ENCODE measurements at regions not wholly inside any gene's neighbourhood (a gene's known extent, or its start where the extent isn't known, plus 50 kb on each side); places are given as distances from the start of the nearest gene placed in this dataset.
"Not testable (repeated sequence)": the region's sequence is repeated elsewhere in the genome, so short reads cannot be mapped to it uniquely, and the experiment has no call there.

DNA sequence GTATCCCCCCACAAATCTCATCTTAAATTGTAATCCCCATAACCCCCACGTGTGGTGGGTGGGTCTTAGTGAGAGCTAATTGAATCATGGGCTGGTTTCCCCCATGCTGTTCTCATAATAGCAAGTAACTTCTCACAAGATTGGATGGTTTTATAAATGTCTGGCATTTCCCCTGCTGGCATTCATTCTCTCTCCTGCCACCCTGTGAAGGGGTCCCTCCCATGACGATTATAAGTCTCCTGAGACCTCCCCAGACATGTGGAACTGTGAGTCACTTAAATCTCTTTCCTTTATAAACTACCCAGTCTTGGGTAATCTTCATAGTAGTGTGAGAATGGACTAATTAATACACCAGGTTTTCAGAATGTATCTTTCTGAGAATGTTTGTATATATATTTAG lies 1159.4 kb downstream of the FAM181B start:
- DNase-seq (ENCODE audit: low read depth) = no peak

DNA sequence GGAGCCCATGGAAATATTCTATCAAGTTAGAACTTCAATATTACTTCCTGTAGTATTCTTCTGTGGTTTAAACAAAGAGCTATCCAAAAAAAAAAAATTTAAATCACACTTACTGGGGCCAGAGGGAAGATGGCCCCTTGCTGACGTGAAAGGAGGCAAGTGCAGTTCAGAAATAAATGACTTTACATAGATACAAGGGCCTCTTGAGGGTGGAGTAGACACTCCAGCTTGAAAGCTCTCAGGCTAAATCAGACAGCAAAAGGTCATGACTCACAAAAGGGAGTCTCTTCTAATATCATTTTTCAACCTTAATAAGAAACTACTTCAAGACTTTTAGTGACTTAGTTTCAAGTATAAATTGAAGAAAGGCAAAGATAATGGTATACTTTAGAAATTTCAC lies 1160.3 kb downstream of the FAM181B start:
- no peak for DNase-seq (ENCODE audit: low read depth)

DNA sequence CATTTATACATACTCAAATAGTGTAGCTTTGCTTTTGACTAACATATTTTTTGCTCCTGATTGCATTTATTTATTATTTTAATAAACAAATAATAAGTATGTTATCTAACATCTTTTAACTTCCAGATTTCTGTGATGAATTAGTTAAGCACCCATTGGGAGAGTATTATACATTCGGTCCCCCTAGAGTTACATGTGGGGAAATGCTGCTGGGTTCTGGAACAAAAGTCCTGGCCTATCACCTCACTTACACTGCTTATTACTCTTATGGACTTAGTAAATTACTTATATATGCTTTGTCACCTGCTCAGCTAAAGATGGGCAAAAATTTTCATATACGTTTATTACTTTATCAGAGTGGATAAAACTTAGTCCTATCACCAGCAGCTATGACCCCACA lies 1163.0 kb downstream of the FAM181B start:
- DNase-seq (ENCODE audit: low read depth) = no peak

DNA sequence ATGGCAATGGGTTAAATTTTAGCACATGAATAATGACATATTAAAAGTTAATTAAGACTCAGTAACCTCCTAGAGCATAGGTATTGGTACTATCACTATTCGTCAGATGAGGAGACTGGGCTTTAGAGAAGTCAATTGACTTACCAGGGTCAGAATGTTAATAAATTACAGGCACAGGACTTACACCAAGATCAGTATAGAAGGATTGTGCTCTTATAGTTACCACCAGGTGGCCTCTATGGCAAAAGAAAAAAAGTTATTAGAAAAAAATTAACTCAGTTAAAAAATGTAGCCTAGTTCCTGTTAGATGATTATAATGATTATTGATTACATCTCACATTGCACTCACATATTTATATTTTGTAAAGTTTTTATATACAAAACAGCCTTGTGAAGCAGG lies 1163.7 kb downstream of the FAM181B start:
- DNase-seq (ENCODE audit: low read depth) = no peak

DNA sequence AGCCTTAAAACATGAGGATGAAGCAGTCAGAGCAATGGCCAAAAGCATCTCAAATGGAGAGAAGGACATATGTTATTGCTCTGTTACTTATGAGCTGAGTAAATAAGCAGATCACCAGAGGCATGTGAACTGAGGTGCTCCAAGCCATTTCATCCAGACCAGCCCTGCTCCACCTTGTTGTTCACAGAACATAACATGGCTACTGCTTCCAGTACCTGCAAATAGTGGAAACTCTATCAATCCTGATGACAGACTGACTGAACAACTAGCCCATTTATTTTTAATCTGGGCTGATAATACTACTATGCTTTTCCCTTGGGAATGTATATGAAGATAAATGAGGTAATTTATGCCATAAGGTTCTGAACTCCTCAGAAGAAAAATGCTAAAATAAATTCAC lies 1164.7 kb downstream of the FAM181B start:
- DNase-seq (ENCODE audit: low read depth) = no peak

GRCh38 chr11:81548123-81548522 lies 1185.5 kb downstream of the FAM181B start:
- DNase-seq (ENCODE audit: low read depth) = no peak

DNA sequence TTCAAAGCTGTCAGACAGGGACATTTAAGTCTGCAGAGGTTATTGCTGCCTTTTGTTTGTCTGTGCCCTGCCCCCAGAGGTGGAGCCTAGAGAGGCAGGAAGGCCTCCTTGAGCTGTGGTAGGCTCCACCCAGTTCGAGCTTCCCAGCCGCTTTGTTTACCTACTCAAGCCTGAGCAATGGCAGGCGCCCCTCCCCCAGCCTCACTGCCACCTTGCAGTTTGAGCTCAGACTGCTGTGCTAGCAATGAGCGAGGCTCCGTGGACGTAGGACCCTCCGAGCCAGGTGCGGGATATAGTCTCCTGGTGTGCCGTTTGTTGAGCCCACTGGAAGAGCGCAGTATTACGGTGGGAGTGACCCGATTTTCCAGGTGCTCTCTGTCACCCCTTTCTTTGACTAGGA lies 1193.9 kb downstream of the FAM181B start:
- not testable (repeated sequence) for DNase-seq (ENCODE audit: low read depth)

GRCh38 chr11:81515566-81515965 lies 1218.1 kb downstream of the FAM181B start:
- DNase-seq (ENCODE audit: low read depth) = no peak

DNA sequence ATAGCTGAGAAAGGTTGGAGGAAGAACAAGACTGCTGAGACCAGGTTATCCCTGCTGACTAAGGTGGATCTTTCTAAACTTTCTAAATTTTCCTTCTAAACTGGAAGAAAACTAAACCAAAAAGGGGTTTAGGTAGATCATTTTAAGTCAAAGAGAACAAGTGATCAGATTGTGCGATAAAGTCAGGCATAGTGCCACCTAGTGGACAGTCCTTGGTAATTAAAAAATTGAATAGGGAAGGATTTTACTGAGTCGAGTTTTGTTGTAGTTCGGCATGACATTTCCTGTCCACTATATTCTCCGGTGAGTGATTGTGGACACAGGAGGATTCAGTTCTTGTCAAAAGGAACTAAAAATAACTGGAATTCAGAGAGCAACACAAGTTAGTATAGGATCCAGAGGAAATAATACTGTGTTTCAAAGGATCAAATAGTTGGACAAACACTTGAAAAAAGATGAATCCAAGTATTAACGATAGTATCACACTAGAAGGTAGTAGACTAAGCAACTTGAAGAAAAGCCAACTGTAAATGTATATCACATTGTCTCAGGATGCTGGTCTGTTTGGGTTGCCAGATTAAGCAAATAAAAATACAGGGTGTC lies 1236.4 kb downstream of the FAM181B start:
- peak; percentile 28 for DNase-seq (ENCODE audit: low read depth)

DNA sequence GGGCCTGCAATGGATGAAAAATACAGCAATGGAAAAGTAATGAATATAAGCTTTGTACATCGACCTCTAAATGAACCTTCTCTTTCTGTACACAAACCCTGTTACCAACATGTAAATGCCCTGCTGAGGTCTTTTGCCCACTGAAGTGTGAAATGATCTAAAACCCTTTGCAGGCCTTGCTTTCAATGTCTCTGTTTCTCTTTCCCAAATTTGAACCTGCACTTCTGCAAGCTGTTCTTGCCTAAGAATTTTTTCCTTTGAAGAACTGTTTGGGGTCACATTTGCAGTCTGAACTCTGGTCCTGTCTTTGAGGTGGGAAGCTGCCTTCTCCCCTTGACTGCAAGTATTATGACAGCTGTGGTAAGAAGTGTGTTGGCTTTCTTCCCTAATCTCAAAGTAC lies 1237.1 kb downstream of the FAM181B start:
- DNase-seq (ENCODE audit: low read depth) = no peak

GRCh38 chr11:81495699-81496292 lies 1237.9 kb downstream of the FAM181B start:
- no peak for DNase-seq (ENCODE audit: low read depth)

DNA sequence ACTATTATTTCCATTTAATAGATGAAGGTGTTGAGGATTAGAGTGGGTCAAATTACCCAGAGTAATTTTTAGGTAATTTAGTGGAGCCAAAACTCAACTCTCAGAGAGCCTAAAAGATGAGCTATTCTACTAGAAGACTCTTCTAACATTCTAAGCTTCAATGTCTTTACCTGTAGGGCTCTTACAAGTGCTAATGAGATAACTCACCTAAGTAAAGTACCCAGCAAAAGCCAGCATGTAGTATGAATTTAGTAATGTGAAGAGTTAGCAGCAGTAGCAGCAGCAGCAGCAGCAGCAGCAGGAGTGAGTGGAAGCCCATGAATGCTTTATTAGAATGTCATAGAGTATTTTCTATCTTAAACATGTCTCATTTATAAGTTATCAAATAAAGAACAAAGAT lies 1239.2 kb downstream of the FAM181B start:
- DNase-seq (ENCODE audit: low read depth) = no peak

DNA sequence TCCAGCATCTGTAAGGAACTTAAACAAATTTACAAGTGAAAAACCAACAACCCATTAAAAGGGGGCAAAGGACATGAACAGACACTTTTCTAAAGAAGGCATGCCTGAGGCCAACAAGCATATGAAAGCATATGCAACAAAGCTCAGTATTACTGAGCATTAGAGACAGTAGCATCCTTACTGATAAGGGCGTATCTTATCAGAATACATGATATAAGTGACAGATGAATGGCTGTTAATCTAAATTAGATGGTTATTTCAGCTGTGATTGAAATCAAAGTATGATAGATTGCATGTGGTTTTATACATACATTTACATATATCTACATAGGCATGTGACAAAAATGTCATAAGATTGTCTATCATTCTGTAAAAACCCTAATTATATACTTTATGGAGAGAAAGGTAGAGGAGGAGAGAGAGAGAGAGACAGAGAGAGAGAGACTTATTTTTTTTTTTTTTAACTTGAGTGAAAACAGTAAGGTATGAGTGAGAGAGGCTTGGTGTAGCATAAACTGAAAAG lies 1240.7 kb downstream of the FAM181B start:
- DNase-seq (ENCODE audit: low read depth) = no peak

- DNase-seq (ENCODE audit: low read depth) = no peak
Observed at GRCh38 chr11:81487109-81487508, 1246.6 kb downstream of the FAM181B start.

DNA sequence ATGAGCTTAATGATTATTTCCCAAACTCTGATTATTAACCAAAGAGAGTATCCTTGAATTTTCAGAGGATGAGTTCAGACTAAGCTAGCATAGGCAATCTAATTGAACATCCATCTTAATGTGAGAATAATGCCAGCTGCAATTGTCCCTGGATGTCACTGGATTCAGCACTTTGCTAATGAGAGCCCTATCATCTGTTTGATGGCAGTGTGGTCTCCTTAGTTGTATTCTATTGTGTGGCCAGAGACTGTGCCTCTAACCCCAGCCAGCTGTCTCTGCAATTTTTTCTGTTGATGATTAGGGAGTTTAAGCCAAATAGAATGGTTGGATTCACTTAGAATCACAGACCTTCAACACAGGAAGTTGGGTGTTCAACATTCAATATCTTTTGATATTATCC lies 1249.5 kb downstream of the FAM181B start:
- DNase-seq (ENCODE audit: low read depth) = no peak

- no peak for DNase-seq (ENCODE audit: low read depth)
Observed at GRCh38 chr11:81477277-81477676, 1256.4 kb downstream of the FAM181B start.

GRCh38 chr11:81476345-81476744 lies 1257.3 kb downstream of the FAM181B start:
- no peak for DNase-seq (ENCODE audit: low read depth)

DNA sequence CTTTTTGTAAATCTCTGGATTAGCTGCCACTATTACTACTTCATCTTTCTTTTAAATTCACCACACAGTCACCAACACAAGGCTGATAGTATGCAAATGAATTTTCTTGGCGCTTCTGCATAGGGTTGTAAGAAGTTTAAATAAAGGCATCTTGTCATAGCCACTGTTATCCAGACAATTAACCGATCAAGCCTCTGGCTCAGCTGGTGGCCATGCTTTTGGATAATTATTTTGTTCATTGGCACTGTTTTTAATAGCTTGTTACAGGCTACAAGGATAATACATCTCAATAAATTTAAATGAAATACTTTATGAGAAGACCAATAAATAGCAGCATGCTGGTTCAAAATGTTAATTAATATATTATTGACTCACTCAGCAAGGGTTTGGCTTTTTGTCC lies 1261.0 kb downstream of the FAM181B start:
- DNase-seq (ENCODE audit: low read depth) = no peak

DNA sequence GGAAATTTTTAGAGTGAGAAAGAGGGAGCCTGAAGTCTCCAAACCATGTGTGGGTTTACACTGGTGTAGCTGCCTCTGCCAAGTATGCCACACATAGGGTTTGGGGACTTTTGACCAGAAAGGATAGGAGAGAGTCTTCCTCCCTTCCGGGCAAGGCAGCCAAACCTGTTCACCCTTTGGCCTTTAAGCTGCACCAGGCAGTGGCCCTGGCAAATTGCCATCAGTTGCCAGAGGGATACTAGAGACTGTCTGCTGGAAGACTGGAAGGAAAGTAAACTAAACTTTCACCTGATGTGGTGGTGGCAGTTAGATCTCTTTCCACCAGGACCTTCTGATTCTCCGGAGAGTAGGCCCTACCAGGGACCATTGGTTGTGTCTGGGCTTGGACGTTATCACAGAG lies 1263.2 kb downstream of the FAM181B start:
- no peak for DNase-seq (ENCODE audit: low read depth)

- DNase-seq (ENCODE audit: low read depth) = no peak
Observed at GRCh38 chr11:81459766-81460306, 1273.8 kb downstream of the FAM181B start.

- DNase-seq (ENCODE audit: low read depth) = no peak
Observed at GRCh38 chr11:81449588-81450156, 1284.0 kb downstream of the FAM181B start.

GRCh38 chr11:81444297-81444696 lies 1289.4 kb downstream of the FAM181B start:
- DNase-seq (ENCODE audit: low read depth) = no peak

GRCh38 chr11:81432333-81432732 lies 1301.3 kb downstream of the FAM181B start:
- DNase-seq (ENCODE audit: low read depth) = no peak
